ENCODE measurements at regions not wholly inside any gene's neighbourhood (a gene's known extent, or its start where the extent isn't known, plus 50 kb on each side); places are given as distances from the start of the nearest gene placed in this dataset.

- TF ChIP-seq POLR2A (IDR thresholded peaks at IDR 0.05) (no peak), CTCF (IDR thresholded peaks at IDR 0.05) (no peak)
Observed at GRCh38 chr5:168039566-168040248, 251.7 kb upstream of the WWC1 start.
